ENCODE measurements at regions not wholly inside any gene's neighbourhood (a gene's known extent, or its start where the extent isn't known, plus 50 kb on each side); places are given as distances from the start of the nearest gene placed in this dataset.

- no peak for DNase-seq (ENCODE audit: low read depth, low spot score)
These were observed 501.8 kb upstream of the PKDCC start for GRCh38 chr2:41546031-41546430.

- no peak for DNase-seq (ENCODE audit: low read depth, low spot score)
These were observed 479.2 kb upstream of the PKDCC start for GRCh38 chr2:41568648-41569047.

GRCh38 chr2:41572154-41572553, 475.7 kb upstream of the PKDCC start:
- no peak for DNase-seq (ENCODE audit: low read depth, low spot score)

- DNase-seq (ENCODE audit: low read depth, low spot score), result no peak
These were observed 471.4 kb upstream of the PKDCC start for GRCh38 chr2:41576423-41576822.

DNA sequence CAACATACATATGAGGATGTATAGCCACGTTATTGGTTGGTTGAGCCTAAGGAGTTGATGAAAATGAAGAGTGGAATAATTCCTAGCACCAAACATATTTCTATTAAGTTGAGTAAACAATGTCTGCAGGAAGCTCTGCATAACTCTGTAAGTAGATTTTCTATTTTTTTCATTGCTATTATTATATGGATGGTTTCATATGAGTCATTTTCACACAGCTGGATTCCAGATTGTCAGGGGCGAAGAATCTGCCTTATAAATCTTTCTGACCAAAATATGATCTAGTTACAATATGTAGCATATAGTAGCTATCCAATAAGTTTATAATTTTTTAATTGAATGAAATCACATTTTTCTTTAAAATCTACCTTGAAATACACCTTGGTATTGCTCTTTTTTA, 468.0 kb upstream of the PKDCC start:
- no peak for DNase-seq (ENCODE audit: low read depth, low spot score)

GRCh38 chr2:41580806-41581205, 467.0 kb upstream of the PKDCC start:
- no peak for DNase-seq (ENCODE audit: low read depth, low spot score)

DNA sequence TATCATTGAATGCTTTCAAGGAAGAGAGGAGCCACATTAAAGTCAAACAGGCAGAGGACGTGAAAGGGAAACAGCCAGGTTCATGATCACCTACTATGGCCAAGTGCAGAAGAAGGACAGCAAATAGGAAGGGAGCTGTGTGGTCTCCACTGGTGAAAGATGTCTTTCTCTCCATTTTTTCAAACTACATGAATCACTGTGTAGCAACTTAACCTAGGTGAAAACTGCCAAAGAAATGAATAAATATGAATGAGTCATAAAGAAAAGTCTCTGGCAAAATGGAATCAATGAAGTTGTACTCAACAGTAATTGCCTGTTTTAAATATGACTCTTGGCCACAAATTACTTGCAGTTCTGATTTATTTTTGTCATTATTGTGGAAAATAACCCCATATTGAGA, 452.6 kb upstream of the PKDCC start:
- DNase-seq (ENCODE audit: low read depth, low spot score), result no peak

DNA sequence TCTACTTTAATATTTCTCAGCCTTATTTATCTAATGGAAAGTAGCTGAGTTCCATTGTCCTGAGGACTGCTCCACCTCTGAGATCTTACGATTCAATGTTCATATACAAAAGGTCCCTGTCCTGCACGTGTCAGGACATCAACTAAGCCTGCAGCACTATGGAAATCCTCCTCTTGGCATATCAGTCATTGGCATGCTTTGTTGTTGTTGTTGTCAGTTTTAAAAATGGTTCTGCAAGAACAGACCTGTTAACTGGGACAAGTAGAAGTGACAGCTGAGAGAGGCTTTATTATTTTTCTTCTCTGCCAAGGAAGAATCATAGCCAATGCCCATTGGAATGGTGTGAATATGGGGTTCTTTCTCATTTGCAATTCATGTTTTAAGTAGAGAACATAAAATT, 450.1 kb upstream of the PKDCC start:
- DNase-seq (ENCODE audit: low read depth, low spot score), result no peak

- DNase-seq (ENCODE audit: low read depth, low spot score), result no peak
These were observed 449.5 kb upstream of the PKDCC start for GRCh38 chr2:41598161-41598894.

DNA sequence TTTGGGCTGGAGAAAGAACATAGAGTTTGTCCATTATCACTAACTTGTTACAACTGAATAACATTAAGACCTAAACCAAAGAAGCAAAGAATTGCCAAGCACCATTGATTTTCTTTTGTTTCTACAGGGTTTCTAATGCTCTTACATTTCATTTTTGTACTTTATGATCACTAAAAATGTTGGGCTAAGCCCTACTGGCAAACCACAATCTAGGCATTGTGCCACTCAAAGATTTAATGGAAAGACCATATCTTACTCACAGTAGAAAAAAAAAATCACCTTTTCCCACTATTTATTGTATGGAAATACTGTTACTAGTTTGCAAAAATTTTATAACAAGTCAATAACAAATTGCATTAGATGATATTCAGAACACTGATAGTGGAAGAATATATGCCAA, 447.4 kb upstream of the PKDCC start:
- no peak for DNase-seq (ENCODE audit: low read depth, low spot score)

- DNase-seq (ENCODE audit: low read depth, low spot score), result no peak
These were observed 445.5 kb upstream of the PKDCC start for GRCh38 chr2:41602341-41602740.

GRCh38 chr2:41605311-41605710, 442.5 kb upstream of the PKDCC start:
- no peak for DNase-seq (ENCODE audit: low read depth, low spot score)

GRCh38 chr2:41605914-41606313, 441.9 kb upstream of the PKDCC start:
- DNase-seq (ENCODE audit: low read depth, low spot score), result no peak

GRCh38 chr2:41610501-41611190, 437.2 kb upstream of the PKDCC start:
- DNase-seq (ENCODE audit: low read depth, low spot score), result no peak

DNA sequence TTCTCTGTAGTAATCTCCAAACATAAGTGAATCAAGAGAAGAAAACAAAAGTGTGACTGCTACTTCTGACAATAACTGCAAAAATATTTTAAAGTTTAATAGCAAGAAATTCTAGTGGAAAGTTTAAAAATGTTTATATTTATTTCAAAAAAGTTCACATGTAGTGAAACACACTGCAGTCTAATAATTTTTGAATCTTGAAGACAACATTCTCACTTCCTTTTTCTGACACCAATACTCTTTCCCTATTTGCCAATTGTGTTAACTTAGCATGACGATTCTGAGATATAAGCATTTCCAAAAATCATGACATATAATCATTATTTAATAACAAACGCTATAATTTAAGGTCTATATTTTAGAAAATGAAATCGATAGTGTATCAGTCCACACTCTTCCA, 429.1 kb upstream of the PKDCC start:
- no peak for DNase-seq (ENCODE audit: low read depth, low spot score)

GRCh38 chr2:41621095-41621494, 426.7 kb upstream of the PKDCC start:
- DNase-seq (ENCODE audit: low read depth, low spot score), result no peak

- DNase-seq (ENCODE audit: low read depth, low spot score), result no peak
These were observed 426.3 kb upstream of the PKDCC start for GRCh38 chr2:41621563-41621962.

GRCh38 chr2:41622301-41622700, 425.5 kb upstream of the PKDCC start:
- no peak for DNase-seq (ENCODE audit: low read depth, low spot score)

GRCh38 chr2:41626936-41627335, 420.9 kb upstream of the PKDCC start:
- no peak for DNase-seq (ENCODE audit: low read depth, low spot score)

DNA sequence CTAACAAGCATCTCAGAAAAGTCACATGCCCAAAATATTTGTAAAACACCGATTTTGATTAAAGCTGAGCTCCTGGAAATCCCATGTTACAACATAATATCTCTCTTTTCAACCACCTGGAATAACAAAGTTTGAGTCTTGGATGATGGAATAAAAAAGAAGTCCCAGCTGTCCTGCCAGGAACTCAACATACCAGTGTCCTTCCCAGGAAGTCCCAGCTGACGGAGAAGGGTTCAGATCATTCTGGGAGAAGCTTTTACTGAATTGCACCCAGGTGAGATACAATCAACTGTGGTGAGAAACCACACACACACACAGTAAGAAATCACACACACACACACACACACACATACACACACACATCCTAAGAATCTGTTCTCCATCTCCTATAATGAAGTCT, 413.1 kb upstream of the PKDCC start:
- DNase-seq (ENCODE audit: low read depth, low spot score), result no peak

DNA sequence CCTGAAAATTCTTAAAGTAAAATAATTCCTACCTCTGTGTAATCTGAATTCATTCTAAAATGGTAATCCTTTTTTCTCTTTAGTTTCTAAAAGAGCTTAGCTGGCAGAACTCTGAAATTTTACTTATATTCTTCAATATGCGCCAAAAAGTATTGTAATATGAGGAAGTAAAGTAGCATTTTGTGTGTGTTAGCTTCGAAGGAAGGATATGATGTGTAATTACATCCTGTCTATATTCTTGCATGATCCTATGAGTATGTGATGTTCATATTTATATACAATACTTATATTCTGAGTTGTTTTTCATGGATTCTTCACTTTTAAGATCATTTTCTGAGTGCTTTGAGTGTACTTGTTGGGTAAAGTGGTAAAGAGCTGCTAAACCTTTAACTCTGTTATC, 402.9 kb upstream of the PKDCC start:
- no peak for DNase-seq (ENCODE audit: low read depth, low spot score)

GRCh38 chr2:41647468-41648050, 400.3 kb upstream of the PKDCC start:
- no peak for DNase-seq (ENCODE audit: low read depth, low spot score)

DNA sequence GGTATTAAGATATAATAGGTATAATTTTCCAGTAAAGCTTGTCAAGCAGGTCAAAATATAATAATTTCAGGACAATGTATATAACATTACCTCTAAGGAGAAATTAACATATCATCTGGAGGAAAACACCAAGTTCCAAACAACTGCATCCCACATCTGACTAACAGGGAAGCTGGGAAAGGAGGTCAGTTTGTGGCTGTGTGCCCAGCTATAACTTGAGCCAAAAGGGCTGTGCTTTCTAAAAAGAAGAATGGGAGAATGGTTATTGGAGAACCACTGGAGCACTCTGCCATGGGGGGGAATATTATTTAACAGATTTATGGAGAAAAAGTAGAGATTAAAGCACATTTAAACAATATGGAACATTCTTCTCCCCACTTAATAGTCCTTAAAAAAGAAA, 390.6 kb upstream of the PKDCC start:
- no peak for DNase-seq (ENCODE audit: low read depth, low spot score)

Measured in ELF-1 (cell line).